ENCODE measurements at regions not wholly inside any gene's neighbourhood (a gene's known extent, or its start where the extent isn't known, plus 50 kb on each side); places are given as distances from the start of the nearest gene placed in this dataset.
"Not testable (repeated sequence)": the region's sequence is repeated elsewhere in the genome, so short reads cannot be mapped to it uniquely, and the experiment has no call there.

GRCh38 chr13:69035771-69036170, 1071.9 kb upstream of the ATXN8OS start (continued):
- TF ChIP-seq ATF3 (IDR thresholded peaks at IDR 0.05) (no peak), CTCF (IDR thresholded peaks at IDR 0.05; ENCODE audit: low read depth, low read length, missing input control) (no peak), TAF1 (conservative IDR thresholded peaks at IDR 0.05) (no peak), FOXA1 (IDR thresholded peaks at IDR 0.05) (no peak), RXRA (IDR thresholded peaks at IDR 0.05) (no peak), HNF4A (conservative IDR thresholded peaks at IDR 0.05) (no peak)

- no peak for DNase-seq (ENCODE audit: low spot score)
- no peaks in the 10 kb centered on the region for H3K27me3 ChIP-seq (ENCODE audit: control insufficient read depth in 4 of 4, insufficient read depth in 4 of 4, low read length in 3 of 4)
- no peak overlapping the region for H3K9ac ChIP-seq (ENCODE audit: low read depth in 1 of 2, low read length in 2 of 2)
- TF ChIP-seq FOXA2 (IDR thresholded peaks at IDR 0.05) = no peak
- no peak for TF ChIP-seq HNF4G (IDR thresholded peaks at IDR 0.05)
- no peak for TF ChIP-seq TAF1 (conservative IDR thresholded peaks at IDR 0.05)
- TF ChIP-seq ATF3 (IDR thresholded peaks at IDR 0.05) = no peak
- no peak for TF ChIP-seq MAX (IDR thresholded peaks at IDR 0.05)
- no peaks in the 10 kb centered on the region for H3K36me3 ChIP-seq (ENCODE audit: control insufficient read depth in 4 of 4, insufficient read depth in 3 of 4, low read depth in 1 of 4, low read length in 3 of 4)
- no peaks in the 10 kb centered on the region for H3K9me3 ChIP-seq (ENCODE audit: control insufficient read depth in 4 of 4, low read length in 3 of 4)
- H3K27ac ChIP-seq (ENCODE audit: low read depth in 1 of 2, low read length in 2 of 2) = no peak overlapping the region
- H3K4me1 ChIP-seq (ENCODE audit: control insufficient read depth in 4 of 4, insufficient read depth in 4 of 4, low read length in 3 of 4) = no peaks in the 10 kb centered on the region
- H3K4me3 ChIP-seq (ENCODE audit: low read depth in 1 of 3, low read length in 3 of 3) = no peak overlapping the region
Observed at GRCh38 chr13:69028936-69029335, 1078.7 kb upstream of the ATXN8OS start.

- Histone ChIP-seq H3K36me3 (ENCODE audit: control insufficient read depth in 4 of 4, insufficient read depth in 3 of 4, low read depth in 1 of 4, low read length in 3 of 4) (no peaks in the 10 kb centered on the region), H3K27ac (ENCODE audit: low read depth in 1 of 2, low read length in 2 of 2) (no peak overlapping the region), H3K27me3 (ENCODE audit: control insufficient read depth in 4 of 4, insufficient read depth in 4 of 4, low read length in 3 of 4) (peaks cover 0 to 2% (median 0%) of the 10 kb centered on the region in 4 donors), H3K4me3 (ENCODE audit: low read depth in 1 of 3, low read length in 3 of 3) (no peak overlapping the region), H3K9ac (ENCODE audit: low read depth in 1 of 2, low read length in 2 of 2) (no peak overlapping the region), H3K9me3 (ENCODE audit: control insufficient read depth in 4 of 4, low read length in 3 of 4) (no peaks in the 10 kb centered on the region), H3K4me1 (ENCODE audit: control insufficient read depth in 4 of 4, insufficient read depth in 4 of 4, low read length in 3 of 4) (no peaks in the 10 kb centered on the region)
- no peak for TF ChIP-seq RAD21 (IDR thresholded peaks at IDR 0.05)
- TF ChIP-seq HNF4A (conservative IDR thresholded peaks at IDR 0.05) = no peak
- no peak for TF ChIP-seq SP1 (IDR thresholded peaks at IDR 0.05)
- TF ChIP-seq NR2F2 (IDR thresholded peaks at IDR 0.05) = no peak
- no peak for TF ChIP-seq YY1 (IDR thresholded peaks at IDR 0.05)
- no peak for TF ChIP-seq CTCF (IDR thresholded peaks at IDR 0.05; ENCODE audit: low read depth, low read length, missing input control)
- TF ChIP-seq GABPA (IDR thresholded peaks at IDR 0.05 in 1 of 2, conservative IDR thresholded peaks at IDR 0.05 in 1 of 2) = no peak
- no peak for TF ChIP-seq ATF3 (IDR thresholded peaks at IDR 0.05)
- TF ChIP-seq TAF1 (conservative IDR thresholded peaks at IDR 0.05) = no peak
- no peak for TF ChIP-seq JUND (IDR thresholded peaks at IDR 0.05)
- no peak for DNase-seq (ENCODE audit: low spot score)
Observed at GRCh38 chr13:69020120-69020519, 1087.5 kb upstream of the ATXN8OS start.

- H3K27ac ChIP-seq (ENCODE audit: low read depth in 1 of 2, low read length in 2 of 2); H3K4me3 ChIP-seq (ENCODE audit: low read depth in 1 of 3, low read length in 3 of 3); H3K9me3 ChIP-seq (ENCODE audit: control insufficient read depth in 4 of 4, low read length in 3 of 4); DNase-seq (ENCODE audit: low spot score); H3K36me3 ChIP-seq (ENCODE audit: control insufficient read depth in 4 of 4, insufficient read depth in 3 of 4, low read depth in 1 of 4, low read length in 3 of 4); H3K27me3 ChIP-seq (ENCODE audit: control insufficient read depth in 4 of 4, insufficient read depth in 4 of 4, low read length in 3 of 4); H3K4me1 ChIP-seq (ENCODE audit: control insufficient read depth in 4 of 4, insufficient read depth in 4 of 4, low read length in 3 of 4); H3K9ac ChIP-seq (ENCODE audit: low read depth in 1 of 2, low read length in 2 of 2): not testable (repeated sequence)
- 71% methylated on average over 9 of the region's 9 CpGs for WGBS
Observed at GRCh38 chr13:69018173-69018572, 1089.5 kb upstream of the ATXN8OS start.
